K562 (cell line): ENCODE measurements at regions not wholly inside any gene's neighbourhood (a gene's known extent, or its start where the extent isn't known, plus 50 kb on each side); places are given as distances from the start of the nearest gene placed in this dataset.

Experiments used
- ATAC-seq: fragments of 200-7000 bp; cut with Tn5 transposase; 3 replicates; pipeline ENCODE4 v1.9.1; 2020; ENCODE audit warnings: moderate library complexity
- BruUV-seq: library from RNA; stranded (reverse); fragments of 400-500 nt; replicated peaks from 2 replicates; lab custom pipeline; 2021; lab: Mats Ljungman, UMichigan
- CTCF ChIA-PET: fragments of 300-600 bp; formaldehyde crosslinking; extraction: SDS; loops from one replicate; lab custom pipeline; 2021; ENCODE audit warnings: low intra/inter-chr PET ratio; lab: Yijun Ruan, JAX
- POLR2A ChIA-PET: fragments of 300-600, 350-650 bp; sonication (Branson Sonifier 250); formaldehyde crosslinking; extraction: SDS; loops from one replicate; lab custom pipeline; 2021; ENCODE audit warnings: antibody characterized with exemption, inconsistent platforms; lab: Yijun Ruan, JAX
- DNase-seq, 4 experiments: peaks; one replicate each; pipeline versions ENCODE4 v3.0.0 to v3.0.0-alpha.2; 2011 to 2018; ENCODE audit warnings: low spot score in 3 of 4, mixed read lengths in 3 of 4; ENCODE audit errors: extremely low read depth in 1 of 4
- FAIRE-seq: peaks from 2 replicates; lab custom pipeline; 2011; peaks lifted over from hg19 to GRCh38; lab: Jason Lieb, UNC
- H2AFZ ChIP-seq: 2 replicates; pipeline ENCODE4 v1.6.0; 2011; ENCODE audit warnings: low read depth, low read length, control low read depth, inconsistent platforms
- H3K27ac ChIP-seq: fragments of 200-600 bp; 3 replicates; pipeline ENCODE4 v1.8.0; 2011; ENCODE audit warnings: low read depth, mild to moderate bottlenecking, control low read depth, inconsistent platforms, low read length, moderate library complexity, mixed read lengths; ENCODE audit errors: extremely low read depth
- H3K27me3 ChIP-seq, 2 experiments: fragments of 300-600 bp in 1 of 2; 2 replicates in 1 of 2; 3 replicates in 1 of 2; pipeline versions ENCODE4 v1.6.0 to v1.8.0; 2011; ENCODE audit warnings: inconsistent platforms in 2 of 2, low read length in 2 of 2, mild to moderate bottlenecking in 1 of 2, mixed read lengths in 1 of 2, moderate library complexity in 1 of 2; ENCODE audit not compliant: control insufficient read depth in 2 of 2, insufficient read depth in 2 of 2
- H3K36me3 ChIP-seq: fragments of 300-600 bp; 3 replicates; pipeline ENCODE4 v1.8.0; 2011; ENCODE audit warnings: mild to moderate bottlenecking, low read length, inconsistent platforms; ENCODE audit not compliant: control insufficient read depth, insufficient read depth
- H3K4me1 ChIP-seq, 2 experiments: fragments of 200-600 bp in 1 of 2; replicated peaks in 1 of 2; 2 replicates in 1 of 2; 3 replicates in 1 of 2; pipeline versions ENCODE4 v1.5.1 to v1.8.0; 2011; ENCODE audit warnings: inconsistent platforms in 2 of 2, low read length in 2 of 2, mild to moderate bottlenecking in 1 of 2, mixed read lengths in 1 of 2, moderate library complexity in 1 of 2; ENCODE audit not compliant: control insufficient read depth in 2 of 2, insufficient read depth in 2 of 2
- H3K4me2 ChIP-seq: 2 replicates; pipeline ENCODE4 v1.6.1; 2011; ENCODE audit warnings: low read length, control low read depth, inconsistent platforms, mixed read lengths; ENCODE audit not compliant: insufficient read depth
- H3K4me3 ChIP-seq: fragments of 200-600 bp; sonication (generic), shearing (Covaris generic); 2 replicates; pipeline ENCODE4 v1.5.1; 2016; ENCODE audit warnings: control low read depth, inconsistent platforms
- H3K79me2 ChIP-seq: fragments of 200-600 bp; 3 replicates; pipeline ENCODE4 v1.8.0; 2011; ENCODE audit warnings: low read length, inconsistent platforms; ENCODE audit not compliant: control insufficient read depth, insufficient read depth
- H3K9ac ChIP-seq, 2 experiments: 2 replicates each; pipeline versions ENCODE4 v1.6.0 to v1.6.1; 2011; ENCODE audit warnings: low read depth in 2 of 2, low read length in 2 of 2, control low read depth in 1 of 2, inconsistent platforms in 1 of 2, mild to moderate bottlenecking in 1 of 2, mixed read lengths in 1 of 2; ENCODE audit not compliant: insufficient read depth in 1 of 2
- H3K9me1 ChIP-seq: one replicate; pipeline ENCODE4 v1.6.0; 2011; ENCODE audit warnings: inconsistent platforms, mild to moderate bottlenecking, low read length, moderate library complexity; ENCODE audit not compliant: control insufficient read depth, insufficient read depth
- H3K9me3 ChIP-seq: replicated peaks from 2 replicates; pipeline ENCODE4 v1.5.1; 2011; ENCODE audit warnings: low read depth, low read length, inconsistent platforms; ENCODE audit not compliant: control insufficient read depth, insufficient read depth
- H4K20me1 ChIP-seq: replicated peaks from 2 replicates; pipeline ENCODE4 v1.6.1; 2011; ENCODE audit warnings: low read length, inconsistent platforms, mixed read lengths; ENCODE audit not compliant: control insufficient read depth, insufficient read depth
- BRF1 ChIP-seq: IDR thresholded peaks from 3 replicates; pipeline ENCODE4 v1.6.1; 2011; ENCODE audit warnings: borderline replicate concordance, mild to moderate bottlenecking; ENCODE audit not compliant: insufficient read length; ENCODE audit errors: extremely low read depth
- CAMTA2 ChIP-seq: fragments of 250-450 bp; sonication (Bioruptor Pico); conservative IDR thresholded peaks from 2 replicates; pipeline ENCODE4 v1.5.1; 2022
- GABPA ChIP-seq: fragments of 200-800 bp; sonication (Bioruptor generic); conservative IDR thresholded peaks from 2 replicates; pipeline ENCODE4 v1.6.1; 2016; ENCODE audit warnings: low read depth, missing genetic modification characterization, missing compliant biosample characterization
- NFE2L1 ChIP-seq: fragments of 450-650 bp; IDR thresholded peaks from 2 replicates; pipeline ENCODE4 v1.6.1; 2016; ENCODE audit warnings: missing genetic modification characterization, low read depth, mild to moderate bottlenecking, missing compliant biosample characterization, moderate library complexity, borderline replicate concordance
- POLR2AphosphoS2 ChIP-seq: IDR thresholded peaks from 2 replicates; pipeline ENCODE4 v1.6.1; 2012; ENCODE audit warnings: low read length, improper control_type of control experiment
- PRPF4 ChIP-seq: fragments of 200-400 bp; formaldehyde crosslinking; IDR thresholded peaks from one replicate; pipeline ENCODE4 v1.6.1; 2017; ENCODE audit warnings: low read length, low read depth, mild to moderate bottlenecking; ENCODE audit not compliant: insufficient read depth, poor library complexity, severe bottlenecking
- SIRT6 ChIP-seq: IDR thresholded peaks from one replicate; pipeline ENCODE4 v1.6.1; 2012; ENCODE audit warnings: low read depth, mild to moderate bottlenecking, control low read depth, inconsistent platforms, low read length, moderate library complexity
- SLC30A9 ChIP-seq: fragments of 250-450 bp; sonication (Bioruptor Pico); IDR thresholded peaks from 2 replicates; pipeline ENCODE4 v1.8.0; 2022; ENCODE audit warnings: mild to moderate bottlenecking, moderate library complexity
- SMAD3 ChIP-seq: fragments of 450-650 bp; formaldehyde crosslinking; conservative IDR thresholded peaks from 2 replicates; pipeline ENCODE4 v1.4.0; 2020; ENCODE audit warnings: mild to moderate bottlenecking
- ZBTB17 ChIP-seq: fragments of 450-650 bp; formaldehyde crosslinking; IDR thresholded peaks from 2 replicates; pipeline ENCODE4 v1.4.0; 2020; ENCODE audit warnings: mild to moderate bottlenecking
- ZFX ChIP-seq: sonication (generic); formaldehyde crosslinking; IDR thresholded peaks from 2 replicates; pipeline ENCODE4 v1.8.0; 2022; ENCODE audit warnings: mild to moderate bottlenecking, missing genetic modification reagents, moderate library complexity
- ZNF232 ChIP-seq: sonication (generic); formaldehyde crosslinking; IDR thresholded peaks from 2 replicates; pipeline ENCODE4 v1.8.0; 2022; ENCODE audit warnings: mild to moderate bottlenecking, missing genetic modification reagents
- ZNF589 ChIP-seq: fragments of 200-800 bp; sonication (Bioruptor generic); IDR thresholded peaks from 2 replicates; pipeline ENCODE4 v1.6.1; 2016; ENCODE audit warnings: low read depth, missing genetic modification characterization, missing compliant biosample characterization
- ZNF707 ChIP-seq: fragments of 250-450 bp; sonication (Bioruptor Pico); conservative IDR thresholded peaks from 2 replicates; pipeline ENCODE4 v1.8.0; 2022; ENCODE audit warnings: inconsistent platforms, mild to moderate bottlenecking, moderate library complexity
- WGBS: fragments of 100-300 bp; shearing (Covaris generic); methylation state at CpG from one replicate; pipeline ENCODE4 v1.1.6; 2016; ENCODE audit warnings: low coverage, mixed read lengths; ENCODE audit not compliant: insufficient coverage; ENCODE audit errors: missing lambda C conversion rate; 5-methylcytosine and 5-hydroxymethylcytosine counted together
- in situ Hi-C: fragments of 300-500 bp; cut with MboI; formaldehyde crosslinking; loops from 4 replicates; pipeline ENCODE4 v1.15.0; 2018; ENCODE audit warnings: inconsistent platforms, mixed read lengths
- intact Hi-C: fragments of 100-400 bp; cut with micrococcal nuclease; formaldehyde crosslinking; loops from 2 replicates; pipeline ENCODE4 v1.14.2; 2022
- TF ChIP-seq, protein P1 (sequence below), 2 experiments: fragments of 450-650 bp in 1 of 2; sonication (generic) in 1 of 2; formaldehyde crosslinking; conservative IDR thresholded peaks; 2 replicates each; pipeline versions ENCODE4 v1.4.0 to v1.8.1; 2020 to 2022; ENCODE audit warnings: mild to moderate bottlenecking in 1 of 2, missing genetic modification reagents in 1 of 2
- TF ChIP-seq, protein P2 (sequence below): sonication (generic); formaldehyde crosslinking; IDR thresholded peaks from 2 replicates; pipeline ENCODE4 v1.8.0; 2022; ENCODE audit warnings: mild to moderate bottlenecking, missing genetic modification reagents

DNA sequence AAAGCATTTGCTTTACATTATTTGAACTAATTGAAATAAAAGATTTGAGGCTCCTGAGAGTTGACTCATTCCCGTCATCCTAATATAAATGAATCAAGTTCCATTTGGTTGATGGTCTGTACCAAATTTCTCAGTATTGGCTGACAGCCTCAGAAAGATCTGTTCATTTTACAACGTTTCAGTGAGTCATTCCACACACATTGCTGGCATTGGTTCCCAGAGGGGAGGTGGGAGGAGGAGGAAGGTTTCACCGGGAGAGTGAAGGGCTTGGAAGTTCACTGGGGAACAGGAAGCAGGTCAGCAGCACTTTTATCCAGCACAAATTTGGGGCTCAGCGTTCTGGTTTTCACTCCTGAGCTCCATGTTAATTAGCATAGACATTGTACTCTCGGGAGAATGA, 176.7 kb upstream of the CADPS start:
- Histone ChIP-seq H3K9me3 (no peaks in the 10 kb centered on the region), H3K27me3 (no peaks in the 10 kb centered on the region), H3K9me1 (no peaks in the 10 kb centered on the region), H3K4me1 (no peaks in the 10 kb centered on the region), H4K20me1 (no peaks in the 10 kb centered on the region), H2AFZ (no peak overlapping the region), H3K79me2 (no peaks in the 10 kb centered on the region), H3K4me3 (no peak overlapping the region), H3K27ac (no peak overlapping the region), H3K9ac (no peak overlapping the region)
- DNase-seq (no peak), FAIRE-seq (no peak)
- CTCF ChIA-PET = no interaction called here
- WGBS = 0% methylated on average over 5 of the region's 5 CpGs
- TF ChIP-seq ZNF707 (CRISPR knock-in tag) (no peak), SIRT6 (no peak), ZNF232 (CRISPR knock-in tag) (no peak), GABPA (tag) (no peak), SMAD3 (CRISPR knock-in tag) (no peak), ZBTB17 (no peak), SLC30A9 (CRISPR knock-in tag) (no peak), BRF1 (no peak), ZNF589 (CRISPR knock-in tag) (no peak), ZFX (CRISPR knock-in tag) (no peak), PRPF4 (no peak), POLR2AphosphoS2 (no peak), CAMTA2 (CRISPR knock-in tag) (no peak), NFE2L1 (tag) (no peak)
- TF ChIP-seq, protein P1, sequence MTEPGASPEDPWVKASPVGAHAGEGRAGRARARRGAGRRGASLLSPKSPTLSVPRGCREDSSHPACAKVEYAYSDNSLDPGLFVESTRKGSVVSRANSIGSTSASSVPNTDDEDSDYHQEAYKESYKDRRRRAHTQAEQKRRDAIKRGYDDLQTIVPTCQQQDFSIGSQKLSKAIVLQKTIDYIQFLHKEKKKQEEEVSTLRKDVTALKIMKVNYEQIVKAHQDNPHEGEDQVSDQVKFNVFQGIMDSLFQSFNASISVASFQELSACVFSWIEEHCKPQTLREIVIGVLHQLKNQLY (CRISPR knock-in tag; conservative IDR thresholded peaks at IDR 0.05) = no peak
- TF ChIP-seq, protein P2, sequence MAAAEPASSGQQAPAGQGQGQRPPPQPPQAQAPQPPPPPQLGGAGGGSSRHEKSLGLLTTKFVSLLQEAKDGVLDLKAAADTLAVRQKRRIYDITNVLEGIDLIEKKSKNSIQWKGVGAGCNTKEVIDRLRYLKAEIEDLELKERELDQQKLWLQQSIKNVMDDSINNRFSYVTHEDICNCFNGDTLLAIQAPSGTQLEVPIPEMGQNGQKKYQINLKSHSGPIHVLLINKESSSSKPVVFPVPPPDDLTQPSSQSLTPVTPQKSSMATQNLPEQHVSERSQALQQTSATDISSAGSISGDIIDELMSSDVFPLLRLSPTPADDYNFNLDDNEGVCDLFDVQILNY (CRISPR knock-in tag) = no peak
- TF ChIP-seq, all 486 proteins: peak for 0
- H3K36me3 ChIP-seq = no peaks in the 10 kb centered on the region
- no TSS peak for BruUV-seq
- intact Hi-C loops (no loop called here), in situ Hi-C loops (no loop called here)
- POLR2A ChIA-PET = interaction anchor here (0.6 kb wide), 1 partner anchor 10 kb away, joined by 3 read pairs; no protein-coding TSS in a partner anchor
- no peak overlapping the region for H3K4me2 ChIP-seq
- ATAC-seq = no peak
